Activated CD4-positive, alpha-beta T cell treated with anti-CD3 and anti-CD28 coated beads for 36 hours (primary cell): ENCODE measurements at regions not wholly inside any gene's neighbourhood (a gene's known extent, or its start where the extent isn't known, plus 50 kb on each side); places are given as distances from the start of the nearest gene placed in this dataset.

Experiments
- ATAC-seq: fragments of 200-7000 bp; cut with Tn5 transposase; one replicate; pipeline ENCODE4 v1.10.0; 2021; ENCODE audit warnings: mild to moderate bottlenecking, moderate library complexity
- CTCF ChIA-PET: fragments of 350-600 bp; sonication (Branson Sonifier 250); formaldehyde crosslinking; loops from one replicate; lab custom pipeline; 2021; ENCODE audit warnings: antibody characterized with exemption; lab: Charles Lee
- POLR2A ChIA-PET: fragments of 350-600 bp; sonication (Branson Sonifier 250); formaldehyde crosslinking; loops from one replicate; lab custom pipeline; 2021; ENCODE audit warnings: antibody characterized with exemption, inconsistent platforms; lab: Charles Lee
- DNase-seq: peaks from one replicate; pipeline ENCODE4 v3.0.0-alpha.2; 2020
- H3K27ac Mint-ChIP-seq: one replicate; pipeline ENCODE4 v1.8.0; 2021; ENCODE audit warnings: mixed read lengths
- H3K27me3 Mint-ChIP-seq: one replicate; pipeline ENCODE4 v1.8.0; 2021; ENCODE audit warnings: mixed read lengths
- H3K36me3 Mint-ChIP-seq: one replicate; pipeline ENCODE4 v1.8.0; 2021; ENCODE audit warnings: low read depth, mixed read lengths
- H3K4me1 Mint-ChIP-seq: one replicate; pipeline ENCODE4 v1.8.0; 2021; ENCODE audit warnings: mixed read lengths
- H3K4me3 Mint-ChIP-seq: one replicate; pipeline ENCODE4 v1.8.0; 2021; ENCODE audit warnings: mild to moderate bottlenecking, moderate library complexity, mixed read lengths
- H3K9me3 Mint-ChIP-seq: one replicate; pipeline ENCODE4 v1.8.0; 2021; ENCODE audit warnings: low read depth, mixed read lengths
- intact Hi-C, 2 experiments: fragments of 100-400 bp; cut with DNase I in 1 of 2; cut with micrococcal nuclease in 1 of 2; formaldehyde crosslinking; loops; one replicate each; pipeline versions ENCODE4 v1.14.2 to v1.15.1; 2022 to 2024; cut with DNase I, micrococcal nuclease

- no peaks in the 10 kb centered on the region for H3K27me3 Mint-ChIP-seq
- no peaks in the 10 kb centered on the region for H3K36me3 Mint-ChIP-seq
- H3K4me1 Mint-ChIP-seq: no peaks in the 10 kb centered on the region
- ChIA-PET CTCF (no interaction called here), POLR2A (no interaction called here)
- intact Hi-C loops: no loop called here
- DNase-seq (no peak), ATAC-seq (no peak)
- H3K27ac Mint-ChIP-seq: no peak overlapping the region
- no peak overlapping the region for H3K4me3 Mint-ChIP-seq
- H3K9me3 Mint-ChIP-seq: peaks cover 4% of the 10 kb centered on the region
These were observed 591.1 kb downstream of the GBE1 start for GRCh38 chr3:81170298-81170697.

- no peak overlapping the region for H3K4me3 Mint-ChIP-seq
- intact Hi-C loops: no loop called here
- ATAC-seq (no peak), DNase-seq (no peak)
- no peaks in the 10 kb centered on the region for H3K36me3 Mint-ChIP-seq
- peaks cover 6% of the 10 kb centered on the region for H3K9me3 Mint-ChIP-seq
- CTCF ChIA-PET: no interaction called here
- H3K27ac Mint-ChIP-seq: no peak overlapping the region
- no peaks in the 10 kb centered on the region for H3K27me3 Mint-ChIP-seq
- no peaks in the 10 kb centered on the region for H3K4me1 Mint-ChIP-seq
- POLR2A ChIA-PET: no interaction called here
These were observed 596.6 kb downstream of the GBE1 start for GRCh38 chr3:81164806-81165205.

GRCh38 chr3:81161851-81162250 is 599.6 kb downstream of the GBE1 start:
- ATAC-seq: no peak
- intact Hi-C loops: no loop called here
- no peak for DNase-seq
- POLR2A ChIA-PET: no interaction called here
- Mint-ChIP-seq H3K4me3 (no peak overlapping the region), H3K36me3 (no peaks in the 10 kb centered on the region), H3K4me1 (no peaks in the 10 kb centered on the region), H3K27ac (no peak overlapping the region), H3K9me3 (peaks cover 8% of the 10 kb centered on the region), H3K27me3 (no peaks in the 10 kb centered on the region)
- CTCF ChIA-PET: no interaction called here

GRCh38 chr3:81161100-81161499 is 600.3 kb downstream of the GBE1 start:
- no peaks in the 10 kb centered on the region for H3K27me3 Mint-ChIP-seq
- intact Hi-C loops: no loop called here
- peaks cover 8% of the 10 kb centered on the region for H3K9me3 Mint-ChIP-seq
- ChIA-PET CTCF (no interaction called here), POLR2A (no interaction called here)
- no peak overlapping the region for H3K4me3 Mint-ChIP-seq
- H3K4me1 Mint-ChIP-seq: no peaks in the 10 kb centered on the region
- H3K36me3 Mint-ChIP-seq: no peaks in the 10 kb centered on the region
- no peak for ATAC-seq
- no peak for DNase-seq
- no peak overlapping the region for H3K27ac Mint-ChIP-seq

- intact Hi-C loops: no loop called here
- no peaks in the 10 kb centered on the region for H3K27me3 Mint-ChIP-seq
- no peak overlapping the region for H3K4me3 Mint-ChIP-seq
- ChIA-PET CTCF (no interaction called here), POLR2A (no interaction called here)
- H3K9me3 Mint-ChIP-seq: peaks cover 8% of the 10 kb centered on the region
- H3K36me3 Mint-ChIP-seq: no peaks in the 10 kb centered on the region
- DNase-seq (no peak), ATAC-seq (no peak)
- no peak overlapping the region for H3K27ac Mint-ChIP-seq
- H3K4me1 Mint-ChIP-seq: no peaks in the 10 kb centered on the region
These were observed 606.8 kb downstream of the GBE1 start for GRCh38 chr3:81154611-81155143.

- ChIA-PET POLR2A (no interaction called here), CTCF (interaction anchor here (1.6 kb wide), 1 partner anchor 20 kb away, joined by 4 read pairs; no protein-coding TSS in a partner anchor)
- DNase-seq (no peak), ATAC-seq (no peak)
- no peaks in the 10 kb centered on the region for H3K4me1 Mint-ChIP-seq
- no peak overlapping the region for H3K27ac Mint-ChIP-seq
- intact Hi-C loops: no loop called here
- no peaks in the 10 kb centered on the region for H3K36me3 Mint-ChIP-seq
- no peak overlapping the region for H3K4me3 Mint-ChIP-seq
- peaks cover 4% of the 10 kb centered on the region for H3K9me3 Mint-ChIP-seq
- no peaks in the 10 kb centered on the region for H3K27me3 Mint-ChIP-seq
These were observed 609.3 kb downstream of the GBE1 start for GRCh38 chr3:81152156-81152555.

GRCh38 chr3:81132995-81133394 is 628.5 kb downstream of the GBE1 start:
- no peaks in the 10 kb centered on the region for H3K36me3 Mint-ChIP-seq
- no peaks in the 10 kb centered on the region for H3K27me3 Mint-ChIP-seq
- ChIA-PET CTCF (no interaction called here), POLR2A (no interaction called here)
- no peaks in the 10 kb centered on the region for H3K4me1 Mint-ChIP-seq
- DNase-seq (no peak), ATAC-seq (no peak)
- no peak overlapping the region for H3K4me3 Mint-ChIP-seq
- peaks cover 2% of the 10 kb centered on the region for H3K9me3 Mint-ChIP-seq
- no peak overlapping the region for H3K27ac Mint-ChIP-seq
- intact Hi-C loops: loop anchor here in 1 of 2 experiments (5.0 kb wide), 1 partner anchor 1399 kb away; no protein-coding TSS in a partner anchor

GRCh38 chr3:81105789-81106488 is 655.5 kb downstream of the GBE1 start:
- H3K27me3 Mint-ChIP-seq: no peaks in the 10 kb centered on the region

GRCh38 chr3:81105206-81105605 is 656.2 kb downstream of the GBE1 start:
- H3K9me3 Mint-ChIP-seq: peaks cover 15% of the 10 kb centered on the region
- H3K4me3 Mint-ChIP-seq: no peak overlapping the region
- intact Hi-C loops: no loop called here
- ATAC-seq (no peak), DNase-seq (no peak)
- H3K36me3 Mint-ChIP-seq: no peaks in the 10 kb centered on the region
- H3K27ac Mint-ChIP-seq: no peak overlapping the region
- POLR2A ChIA-PET: no interaction called here
- CTCF ChIA-PET: no interaction called here
- H3K27me3 Mint-ChIP-seq: no peaks in the 10 kb centered on the region
- no peaks in the 10 kb centered on the region for H3K4me1 Mint-ChIP-seq

More at GRCh38 chr3:81105789-81106488, 655.5 kb downstream of the GBE1 start:
- Mint-ChIP-seq H3K36me3 (no peaks in the 10 kb centered on the region), H3K4me1 (no peaks in the 10 kb centered on the region), H3K27ac (no peak overlapping the region), H3K4me3 (no peak overlapping the region), H3K9me3 (peaks cover 16% of the 10 kb centered on the region)
- CTCF ChIA-PET: no interaction called here
- ATAC-seq (no peak), DNase-seq (no peak)
- POLR2A ChIA-PET: no interaction called here
- intact Hi-C loops: no loop called here

- Mint-ChIP-seq H3K9me3 (peaks cover 7% of the 10 kb centered on the region), H3K27ac (no peak overlapping the region), H3K27me3 (no peaks in the 10 kb centered on the region), H3K4me1 (no peaks in the 10 kb centered on the region), H3K4me3 (no peak overlapping the region), H3K36me3 (no peaks in the 10 kb centered on the region)
- ATAC-seq: no peak
- POLR2A ChIA-PET: no interaction called here
- intact Hi-C loops: no loop called here
- CTCF ChIA-PET: no interaction called here
- DNase-seq: no peak
These were observed 663.6 kb downstream of the GBE1 start for GRCh38 chr3:81097889-81098288.

- H3K9me3 Mint-ChIP-seq: peaks cover 10% of the 10 kb centered on the region
- no peaks in the 10 kb centered on the region for H3K27me3 Mint-ChIP-seq
- H3K4me3 Mint-ChIP-seq: no peak overlapping the region
- no peaks in the 10 kb centered on the region for H3K4me1 Mint-ChIP-seq
- DNase-seq (no peak), ATAC-seq (no peak)
- intact Hi-C loops: no loop called here
- no peak overlapping the region for H3K27ac Mint-ChIP-seq
- ChIA-PET POLR2A (interaction anchor here (0.7 kb wide), 1 partner anchor 972 kb away, joined by 3 read pairs; no protein-coding TSS in a partner anchor), CTCF (no interaction called here)
- H3K36me3 Mint-ChIP-seq: no peaks in the 10 kb centered on the region
These were observed 665.5 kb downstream of the GBE1 start for GRCh38 chr3:81095956-81096355.

GRCh38 chr3:81094986-81095385 is 666.5 kb downstream of the GBE1 start:
- no peaks in the 10 kb centered on the region for H3K4me1 Mint-ChIP-seq
- H3K9me3 Mint-ChIP-seq: peaks cover 10% of the 10 kb centered on the region
- no peaks in the 10 kb centered on the region for H3K27me3 Mint-ChIP-seq
- POLR2A ChIA-PET: no interaction called here
- CTCF ChIA-PET: no interaction called here
- no peak overlapping the region for H3K27ac Mint-ChIP-seq
- H3K36me3 Mint-ChIP-seq: no peaks in the 10 kb centered on the region
- DNase-seq (no peak), ATAC-seq (no peak)
- intact Hi-C loops: no loop called here
- H3K4me3 Mint-ChIP-seq: no peak overlapping the region
